ENCODE measurements at regions not wholly inside any gene's neighbourhood (a gene's known extent, or its start where the extent isn't known, plus 50 kb on each side); places are given as distances from the start of the nearest gene placed in this dataset.

DNA sequence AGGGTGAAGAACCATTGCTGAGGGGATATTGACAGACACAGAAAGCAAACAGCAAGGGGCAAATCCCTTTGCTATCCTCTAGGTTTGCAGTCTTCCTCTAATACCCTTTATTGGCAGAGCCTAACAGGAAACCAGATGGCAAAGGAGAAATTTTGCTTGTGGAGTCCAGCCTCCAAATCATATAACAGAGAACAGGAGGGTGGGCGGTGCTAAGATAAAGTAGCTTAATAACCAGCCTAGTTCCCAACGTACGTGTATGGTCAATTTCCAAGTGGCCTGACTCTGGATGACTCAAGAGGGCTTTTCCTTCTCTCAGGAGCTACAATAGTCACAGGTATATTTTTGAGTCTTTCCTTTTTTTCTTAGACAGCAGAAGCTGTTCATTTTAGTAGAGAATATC lies 404.5 kb downstream of the PDCD6IP start:
- no peak for DNase-seq (ENCODE audit: extremely low read depth, insufficient read length)
- TF ChIP-seq, protein P1, sequence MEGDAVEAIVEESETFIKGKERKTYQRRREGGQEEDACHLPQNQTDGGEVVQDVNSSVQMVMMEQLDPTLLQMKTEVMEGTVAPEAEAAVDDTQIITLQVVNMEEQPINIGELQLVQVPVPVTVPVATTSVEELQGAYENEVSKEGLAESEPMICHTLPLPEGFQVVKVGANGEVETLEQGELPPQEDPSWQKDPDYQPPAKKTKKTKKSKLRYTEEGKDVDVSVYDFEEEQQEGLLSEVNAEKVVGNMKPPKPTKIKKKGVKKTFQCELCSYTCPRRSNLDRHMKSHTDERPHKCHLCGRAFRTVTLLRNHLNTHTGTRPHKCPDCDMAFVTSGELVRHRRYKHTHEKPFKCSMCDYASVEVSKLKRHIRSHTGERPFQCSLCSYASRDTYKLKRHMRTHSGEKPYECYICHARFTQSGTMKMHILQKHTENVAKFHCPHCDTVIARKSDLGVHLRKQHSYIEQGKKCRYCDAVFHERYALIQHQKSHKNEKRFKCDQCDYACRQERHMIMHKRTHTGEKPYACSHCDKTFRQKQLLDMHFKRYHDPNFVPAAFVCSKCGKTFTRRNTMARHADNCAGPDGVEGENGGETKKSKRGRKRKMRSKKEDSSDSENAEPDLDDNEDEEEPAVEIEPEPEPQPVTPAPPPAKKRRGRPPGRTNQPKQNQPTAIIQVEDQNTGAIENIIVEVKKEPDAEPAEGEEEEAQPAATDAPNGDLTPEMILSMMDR (IDR thresholded peaks at IDR 0.05; ENCODE audit: insufficient read depth, low read length, poor library complexity, severe bottlenecking), result no peak
- no peaks in the 10 kb centered on the region for H3K27me3 ChIP-seq (replicated peaks; ENCODE audit: control insufficient read depth, insufficient read depth, low read length)

DNA sequence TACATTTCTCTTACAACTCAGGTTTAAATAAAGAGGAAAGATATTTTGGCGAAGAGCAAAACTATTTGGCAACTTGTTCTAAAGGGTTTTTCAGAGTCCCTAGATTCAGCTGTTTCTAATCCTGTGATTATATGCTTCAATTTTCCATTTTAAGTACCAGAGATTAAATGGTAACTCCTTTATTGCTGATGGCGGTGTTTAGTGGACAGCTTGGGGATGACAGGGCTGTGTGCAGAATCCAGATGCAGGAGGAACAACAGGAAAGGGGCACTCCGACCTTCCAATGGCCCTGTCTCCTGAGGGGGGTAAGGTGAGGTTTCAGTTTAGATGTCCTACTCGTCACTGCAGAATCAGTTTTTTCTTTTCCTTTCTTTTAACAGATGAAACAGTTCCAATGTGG lies 405.0 kb downstream of the PDCD6IP start:
- DNase-seq (ENCODE audit: extremely low read depth, insufficient read length), result no peak
- Histone ChIP-seq H3K4me3 (replicated peaks; ENCODE audit: low read depth, low read length) (no peak overlapping the region), H3K27me3 (replicated peaks; ENCODE audit: control insufficient read depth, insufficient read depth, low read length) (no peaks in the 10 kb centered on the region), H3K36me3 (ENCODE audit: control insufficient read depth, insufficient read depth, low read length) (no peaks in the 10 kb centered on the region)
- TF ChIP-seq, protein P1 (IDR thresholded peaks at IDR 0.05; ENCODE audit: insufficient read depth, low read length, poor library complexity, severe bottlenecking), result no peak

More for the DNA sequence above, 404.5 kb downstream of the PDCD6IP start:
- no peaks in the 10 kb centered on the region for H3K36me3 ChIP-seq (ENCODE audit: control insufficient read depth, insufficient read depth, low read length)
- H3K4me3 ChIP-seq (replicated peaks; ENCODE audit: low read depth, low read length), result no peak overlapping the region

DNA sequence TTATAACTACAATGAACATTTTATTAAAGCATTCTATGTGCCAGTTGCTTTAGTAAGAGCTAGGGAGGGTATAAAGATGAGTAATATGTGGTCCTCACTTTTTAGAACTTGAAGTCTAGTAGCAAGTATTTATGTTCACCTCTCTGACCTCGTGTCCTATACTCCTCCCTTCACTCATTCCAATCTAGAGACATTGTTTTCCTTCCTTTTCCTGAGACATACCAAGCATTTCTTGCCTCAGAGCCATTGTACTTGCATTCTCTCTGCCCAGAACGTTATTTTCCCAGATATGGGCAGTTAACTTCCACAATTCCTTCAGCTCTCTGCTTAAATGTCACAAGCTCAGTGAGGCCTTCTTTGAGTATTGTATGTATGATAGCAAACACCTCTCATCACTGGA lies 408.6 kb downstream of the PDCD6IP start:
- no peaks in the 10 kb centered on the region for H3K27me3 ChIP-seq (replicated peaks; ENCODE audit: control insufficient read depth, insufficient read depth, low read length)
- no peak for DNase-seq (ENCODE audit: extremely low read depth, insufficient read length)
- H3K36me3 ChIP-seq (ENCODE audit: control insufficient read depth, insufficient read depth, low read length), result no peaks in the 10 kb centered on the region
- TF ChIP-seq, protein P1 (IDR thresholded peaks at IDR 0.05; ENCODE audit: insufficient read depth, low read length, poor library complexity, severe bottlenecking), result no peak
- H3K4me3 ChIP-seq (replicated peaks; ENCODE audit: low read depth, low read length), result no peak overlapping the region

DNA sequence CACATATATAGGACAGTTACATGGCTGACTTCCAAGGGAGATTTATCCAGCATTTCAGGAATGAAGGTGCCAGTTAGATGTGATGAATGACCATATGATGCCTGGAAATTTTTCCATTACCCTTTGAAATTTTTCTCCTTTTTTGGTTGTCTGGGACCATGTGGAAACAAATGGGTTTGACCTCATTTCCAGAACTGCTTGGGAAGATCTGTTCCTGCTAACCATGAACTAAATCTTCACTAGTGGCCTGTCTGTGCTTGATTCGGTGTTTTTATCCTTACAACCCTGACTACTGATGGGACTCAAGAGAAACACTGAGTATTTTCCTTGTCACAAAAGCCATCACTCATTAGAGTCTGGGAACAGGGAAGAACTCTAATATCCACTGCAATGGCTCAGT lies 409.4 kb downstream of the PDCD6IP start:
- no peak overlapping the region for H3K4me3 ChIP-seq (replicated peaks; ENCODE audit: low read depth, low read length)
- no peaks in the 10 kb centered on the region for H3K36me3 ChIP-seq (ENCODE audit: control insufficient read depth, insufficient read depth, low read length)
- no peak for DNase-seq (ENCODE audit: extremely low read depth, insufficient read length)
- no peaks in the 10 kb centered on the region for H3K27me3 ChIP-seq (replicated peaks; ENCODE audit: control insufficient read depth, insufficient read depth, low read length)
- TF ChIP-seq, protein P1 (IDR thresholded peaks at IDR 0.05; ENCODE audit: insufficient read depth, low read length, poor library complexity, severe bottlenecking), result no peak

DNA sequence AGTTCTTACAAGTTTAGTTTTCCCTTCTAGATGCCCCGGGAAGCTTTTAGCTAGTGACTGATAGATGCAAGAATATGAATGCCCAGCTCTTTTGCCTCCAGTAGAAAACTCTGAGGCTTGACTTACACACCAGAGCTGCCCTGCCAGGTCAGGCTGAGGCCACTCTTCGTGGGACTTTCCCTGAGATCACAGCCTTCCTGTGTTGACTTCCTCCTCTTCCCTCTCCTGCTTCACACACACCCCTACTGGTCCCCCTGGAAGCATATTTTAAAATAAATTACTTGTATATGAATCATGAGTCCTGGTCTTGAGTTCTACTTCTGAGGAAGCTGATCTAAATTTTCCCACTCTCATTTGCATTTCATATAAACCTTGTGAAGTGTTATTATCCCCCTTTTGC lies 413.7 kb downstream of the PDCD6IP start:
- no peak overlapping the region for H3K4me3 ChIP-seq (replicated peaks; ENCODE audit: low read depth, low read length)
- TF ChIP-seq, protein P1 (IDR thresholded peaks at IDR 0.05; ENCODE audit: insufficient read depth, low read length, poor library complexity, severe bottlenecking), result no peak
- DNase-seq (ENCODE audit: extremely low read depth, insufficient read length), result no peak

DNA sequence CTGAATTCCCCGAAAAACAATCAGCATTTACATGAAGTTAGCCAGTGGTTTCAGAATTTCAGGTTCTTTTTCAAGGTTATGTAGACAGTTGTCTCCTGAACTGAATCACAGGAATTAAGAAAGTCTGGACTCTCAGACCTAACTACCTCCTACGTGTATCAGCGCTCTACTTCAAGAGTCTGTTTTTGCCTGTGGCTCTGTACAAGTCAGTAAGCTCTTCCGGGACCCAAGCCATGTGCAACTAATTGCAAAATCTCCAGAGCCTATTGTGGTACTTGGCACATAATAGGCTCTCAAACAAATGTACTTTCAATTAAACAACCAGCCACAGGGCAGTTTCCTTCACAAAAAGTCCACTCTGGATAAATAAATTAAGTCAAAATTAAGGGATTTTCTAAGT lies 414.2 kb downstream of the PDCD6IP start:
- no peaks in the 10 kb centered on the region for H3K27me3 ChIP-seq (replicated peaks; ENCODE audit: control insufficient read depth, insufficient read depth, low read length)
- no peaks in the 10 kb centered on the region for H3K36me3 ChIP-seq (ENCODE audit: control insufficient read depth, insufficient read depth, low read length)
- DNase-seq (ENCODE audit: extremely low read depth, insufficient read length), result no peak
- no peak overlapping the region for H3K4me3 ChIP-seq (replicated peaks; ENCODE audit: low read depth, low read length)
- TF ChIP-seq, protein P1 (IDR thresholded peaks at IDR 0.05; ENCODE audit: insufficient read depth, low read length, poor library complexity, severe bottlenecking), result no peak

More for the DNA sequence above, 413.7 kb downstream of the PDCD6IP start:
- Histone ChIP-seq H3K27me3 (replicated peaks; ENCODE audit: control insufficient read depth, insufficient read depth, low read length) (no peaks in the 10 kb centered on the region), H3K36me3 (ENCODE audit: control insufficient read depth, insufficient read depth, low read length) (no peaks in the 10 kb centered on the region)

Measured in GM06990 (cell line).